NCI-H187 treated with DMSO at 0.1 percent for 48 hours (cell line): ENCODE measurements at regions not wholly inside any gene's neighbourhood (a gene's known extent, or its start where the extent isn't known, plus 50 kb on each side); places are given as distances from the start of the nearest gene placed in this dataset.
"Not testable (repeated sequence)": the region's sequence is repeated elsewhere in the genome, so short reads cannot be mapped to it uniquely, and the experiment has no call there.

Experiments used
- DNase-seq: peaks from one replicate; lab custom pipeline; 2025; lab: John Stamatoyannopoulos, UW

DNA sequence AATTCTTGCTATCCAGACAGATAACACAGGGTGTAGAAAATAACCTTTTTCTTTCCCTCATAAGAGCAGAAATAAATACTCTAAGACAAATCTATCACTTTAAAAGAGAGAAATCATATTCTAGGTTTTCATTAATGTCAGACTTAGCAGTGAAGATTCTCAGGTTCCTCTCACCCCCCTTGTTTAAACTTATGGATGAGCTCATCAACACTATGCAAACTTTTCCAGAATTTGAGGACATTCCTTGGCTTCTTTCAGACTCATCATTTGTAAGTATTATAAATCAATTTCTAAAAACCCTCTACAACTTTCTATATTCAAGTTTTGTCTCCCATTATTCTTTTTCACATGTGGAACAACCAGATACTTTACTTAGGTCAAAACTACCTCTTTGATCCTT lies 374.9 kb upstream of the TRPC7 start:
- DNase-seq: no peak

DNA sequence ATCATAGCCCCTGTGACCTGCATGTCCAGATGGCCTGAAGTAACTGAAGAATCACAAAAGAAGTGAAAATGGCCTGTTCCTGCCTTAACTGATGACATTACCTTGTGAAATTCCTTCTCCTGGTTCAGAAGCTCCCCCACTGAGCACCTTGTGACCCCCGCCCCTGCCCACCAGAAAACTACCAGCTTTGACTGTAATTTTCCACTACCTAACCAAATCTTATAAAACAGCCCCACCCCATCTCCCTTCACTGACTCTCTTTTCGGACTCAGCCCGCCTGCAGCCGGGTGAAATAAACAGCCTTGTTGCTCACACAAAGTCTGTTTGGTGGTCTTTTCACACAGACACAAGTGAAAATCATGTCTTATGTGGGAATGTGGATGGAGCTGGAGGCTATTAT lies 373.9 kb upstream of the TRPC7 start:
- not testable (repeated sequence) for DNase-seq

DNA sequence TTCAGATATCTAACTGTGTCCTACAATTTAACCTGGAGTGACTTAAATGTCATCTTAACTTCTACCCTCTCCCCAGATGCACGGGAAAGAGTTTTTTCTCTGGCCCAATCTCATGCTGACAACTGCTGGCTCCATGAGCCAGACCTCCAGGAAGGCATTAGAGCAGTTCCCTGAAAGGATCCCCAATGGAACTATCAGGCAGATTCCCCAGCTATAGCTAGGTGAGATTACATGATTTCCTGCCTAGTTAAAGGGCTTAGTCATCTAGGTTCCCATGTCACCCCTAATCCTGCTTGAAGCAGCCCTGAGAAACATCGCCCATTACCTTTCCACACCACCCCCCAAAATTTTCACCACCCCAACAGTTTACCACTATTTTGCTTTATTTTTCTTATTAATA lies 373.5 kb upstream of the TRPC7 start:
- DNase-seq: no peak

DNA sequence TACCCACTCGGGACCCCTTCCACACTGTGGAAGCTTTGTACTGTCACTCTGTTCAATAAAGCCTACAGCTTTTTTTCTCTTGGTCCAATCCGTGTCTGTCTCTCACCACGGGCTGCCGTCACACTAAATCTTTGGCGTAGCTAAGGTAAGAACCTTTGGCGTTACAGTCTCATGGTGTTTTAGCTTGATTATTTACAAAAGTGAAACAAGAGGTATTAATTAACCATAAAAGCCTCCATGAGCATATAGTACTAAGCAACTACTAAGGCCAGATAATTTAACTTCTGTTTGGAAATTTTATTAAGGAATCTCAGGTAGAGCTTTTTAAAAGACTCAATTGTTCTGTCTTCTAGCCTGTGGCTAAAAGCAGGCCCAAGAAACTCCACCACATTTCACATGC lies 370.7 kb upstream of the TRPC7 start:
- no peak for DNase-seq

DNA sequence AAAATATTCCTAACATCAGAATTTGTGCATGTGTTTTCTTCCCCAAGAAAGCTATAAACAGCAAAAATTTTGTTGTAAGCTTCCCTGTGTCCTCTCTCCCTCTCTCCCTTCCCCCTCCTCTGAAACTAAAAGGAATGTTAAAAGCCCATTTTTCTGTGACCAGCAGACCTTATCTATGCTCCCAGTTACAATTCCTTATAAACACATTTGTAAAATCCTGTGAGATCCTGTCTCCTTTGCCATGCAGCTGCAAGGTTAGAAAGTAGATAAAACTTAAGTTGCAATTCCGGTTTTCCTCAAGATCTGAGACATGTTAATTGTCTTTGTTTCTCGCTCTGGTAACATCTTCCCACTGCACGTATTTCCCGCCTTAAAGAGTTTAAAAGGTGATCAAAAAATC lies 370.3 kb upstream of the TRPC7 start:
- DNase-seq: not testable (repeated sequence)

DNA sequence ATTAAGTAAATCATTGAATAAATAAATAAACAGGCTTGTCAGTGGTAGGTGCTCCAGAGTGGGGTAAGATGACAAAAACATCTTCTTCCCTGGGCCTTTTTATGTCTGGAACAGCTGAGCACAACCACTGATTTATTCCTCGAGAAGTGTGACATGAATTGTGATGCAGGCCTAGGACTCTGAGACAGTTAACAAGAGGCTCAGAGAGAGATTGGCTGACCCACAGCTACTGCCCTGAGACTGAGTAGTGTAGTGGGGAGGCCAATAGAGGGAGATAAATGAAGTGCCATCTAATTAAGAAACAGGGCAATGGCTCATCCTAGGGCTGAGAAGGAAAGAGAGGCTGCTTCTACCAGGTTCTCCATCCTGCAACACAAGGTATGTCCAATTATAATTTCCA lies 369.3 kb upstream of the TRPC7 start:
- DNase-seq: no peak

DNA sequence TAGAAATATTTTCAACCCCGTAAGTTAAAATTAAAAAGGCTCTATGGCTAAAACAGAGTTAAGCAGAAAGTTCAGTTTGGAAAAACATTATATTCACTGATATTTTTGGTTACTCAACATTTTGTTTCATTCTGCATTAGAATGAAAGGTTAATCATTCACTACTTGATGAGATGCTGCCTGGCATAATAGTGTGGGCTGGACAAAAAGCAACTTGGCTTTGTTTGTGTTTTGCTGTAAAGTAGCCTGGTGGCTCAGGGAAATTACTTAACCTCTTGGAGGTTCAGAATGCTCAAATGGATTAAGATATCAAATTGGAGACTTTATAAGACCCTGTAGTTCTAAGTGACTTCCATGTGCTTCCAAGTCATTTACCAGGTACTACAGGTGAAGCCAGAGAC lies 367.4 kb upstream of the TRPC7 start:
- DNase-seq: no peak

DNA sequence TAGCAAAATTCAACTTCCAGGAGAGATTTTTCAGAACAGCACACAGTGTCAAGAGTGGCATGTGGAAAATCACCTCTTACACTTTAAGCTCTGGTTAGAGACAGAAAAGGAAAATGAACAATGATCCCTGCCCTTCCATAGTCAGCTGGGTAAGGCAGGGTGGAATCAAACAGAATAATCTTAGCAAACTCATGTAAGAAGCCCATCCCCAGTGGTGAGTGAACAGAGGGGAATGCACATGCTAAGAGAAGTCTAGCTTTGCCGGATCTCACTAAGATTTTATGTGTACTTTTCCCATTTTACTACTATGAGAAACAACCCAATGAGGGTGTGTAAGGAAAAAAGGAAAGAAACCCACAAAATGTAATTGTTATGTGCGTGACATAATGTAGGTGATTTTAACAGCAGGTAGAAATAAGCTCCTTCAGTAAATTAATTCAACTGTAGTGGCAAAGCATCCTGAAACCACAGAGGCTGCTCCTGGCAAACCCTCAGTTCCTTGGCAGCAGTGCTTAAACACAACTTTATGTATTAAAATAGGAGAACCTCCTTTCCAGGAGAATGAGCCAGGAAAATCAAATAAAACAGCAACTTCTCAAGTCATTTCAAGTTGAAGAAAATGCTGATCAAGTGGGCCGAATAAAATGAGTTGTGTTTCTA lies 366.0 kb upstream of the TRPC7 start:
- no peak for DNase-seq

DNA sequence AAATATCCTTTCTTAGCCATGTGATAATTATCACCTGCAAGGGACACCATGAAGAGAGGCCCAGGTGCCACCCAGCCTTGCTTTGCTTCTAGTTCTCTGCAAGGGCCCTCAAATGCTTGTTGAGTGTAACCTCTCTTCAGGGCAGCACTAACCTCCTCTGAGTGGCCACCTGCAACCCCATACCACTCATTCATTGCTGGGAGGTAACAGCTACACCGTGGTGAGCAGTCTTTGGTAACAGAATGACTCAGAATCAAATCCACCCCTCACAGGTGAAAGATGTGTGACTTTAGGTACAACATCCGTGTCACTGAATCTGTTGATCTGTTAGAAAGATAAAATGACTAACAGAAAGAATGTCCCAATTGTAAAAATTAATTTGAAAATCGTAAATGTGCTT lies 365.1 kb upstream of the TRPC7 start:
- peak; percentile 43 for DNase-seq

DNA sequence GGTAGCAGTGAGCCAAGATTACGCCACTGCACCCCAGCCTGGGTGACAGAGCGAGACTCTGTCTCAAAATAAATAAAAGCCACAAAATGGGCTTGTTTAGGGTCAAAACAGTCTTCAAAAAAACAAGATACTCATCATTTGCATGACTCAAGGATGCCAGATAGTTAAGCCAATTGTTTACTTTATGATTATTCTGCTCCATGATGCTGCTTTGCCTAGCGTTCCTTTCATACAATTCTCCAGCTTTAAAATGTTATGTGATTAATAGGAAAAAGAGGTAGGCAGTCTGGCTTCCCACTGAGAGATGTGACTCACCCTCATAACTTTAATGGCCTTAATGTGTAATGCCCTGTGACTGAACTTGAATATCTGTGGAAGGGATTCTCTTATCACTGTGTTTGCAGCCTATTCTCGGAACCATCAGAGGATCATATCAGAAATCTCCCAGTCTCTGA lies 364.6 kb upstream of the TRPC7 start:
- DNase-seq: peak; percentile 43

DNA sequence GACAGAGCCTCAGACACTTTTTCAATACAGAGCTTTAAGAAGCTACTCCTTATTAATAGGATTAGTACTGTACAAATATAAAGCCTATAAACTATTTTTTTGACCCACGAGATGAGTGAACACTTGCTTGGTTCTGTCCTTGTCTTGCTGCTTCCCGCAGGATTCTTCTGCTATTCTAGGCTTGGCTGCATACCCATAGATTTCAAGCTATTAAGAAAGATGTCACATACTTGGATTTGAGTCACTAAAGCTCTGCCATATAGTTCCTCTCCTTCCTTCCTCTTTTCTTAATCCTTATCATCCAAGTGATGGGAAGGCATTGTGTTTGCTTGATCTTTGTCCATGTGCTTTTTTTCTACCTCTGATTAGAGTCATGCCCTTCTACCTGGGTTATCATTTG lies 361.2 kb upstream of the TRPC7 start:
- no peak for DNase-seq

DNA sequence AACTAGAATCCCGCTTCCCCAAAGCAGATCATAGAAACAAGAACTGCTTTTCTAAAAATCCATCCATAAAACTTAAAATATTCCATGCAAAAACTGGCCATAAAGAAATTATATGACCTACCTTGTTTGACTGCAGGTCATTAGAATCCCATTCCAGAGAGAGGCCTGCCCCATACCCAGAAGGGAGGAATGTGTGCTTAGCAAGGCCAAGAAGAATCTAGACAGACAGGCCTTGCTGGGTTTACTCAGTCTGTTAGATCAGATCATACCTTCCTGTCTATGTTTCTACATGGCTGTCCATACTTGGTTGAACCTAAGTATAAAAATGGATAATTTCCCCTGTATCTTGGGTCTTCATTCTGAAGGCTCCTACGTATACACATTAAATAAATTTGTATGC lies 358.8 kb upstream of the TRPC7 start:
- DNase-seq: no peak

DNA sequence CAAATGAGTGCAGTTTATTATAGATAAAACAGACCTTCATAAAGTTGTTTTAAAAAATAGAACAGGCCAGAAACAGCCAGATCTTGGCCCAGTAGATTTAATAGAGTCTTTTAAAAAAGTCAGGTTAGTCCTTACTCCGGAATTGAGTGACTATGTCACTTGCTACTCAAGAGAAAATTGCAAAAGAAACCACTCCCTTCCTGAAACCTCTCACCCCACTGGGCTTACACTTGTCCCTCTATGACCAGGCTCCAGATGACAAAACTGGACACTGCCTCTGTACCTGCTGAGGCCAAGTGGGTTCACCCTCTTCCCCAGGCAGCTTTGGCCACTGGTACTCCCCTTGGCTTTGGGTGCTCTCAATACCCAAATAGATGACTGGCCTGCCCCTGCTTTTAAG lies 357.2 kb upstream of the TRPC7 start:
- no peak for DNase-seq

DNA sequence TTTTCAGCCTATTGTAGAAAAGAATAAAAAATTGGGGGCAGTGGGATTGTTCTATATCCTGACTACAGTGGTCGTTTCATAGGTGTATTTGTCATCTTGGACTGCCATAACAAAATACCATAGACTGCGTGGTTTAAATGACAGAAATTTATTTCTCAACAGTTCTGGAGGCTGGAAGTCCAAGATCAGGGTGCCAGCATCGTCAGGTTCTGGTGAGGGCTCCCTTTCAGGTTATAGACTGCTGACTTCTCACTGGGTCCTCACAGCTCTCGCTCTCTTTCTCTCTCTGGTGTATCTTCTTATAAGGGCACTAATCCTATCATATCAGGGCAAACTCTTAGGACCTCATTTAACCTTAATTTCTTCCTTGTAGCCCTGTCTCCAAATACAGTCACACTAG lies 356.7 kb upstream of the TRPC7 start:
- DNase-seq: no peak

DNA sequence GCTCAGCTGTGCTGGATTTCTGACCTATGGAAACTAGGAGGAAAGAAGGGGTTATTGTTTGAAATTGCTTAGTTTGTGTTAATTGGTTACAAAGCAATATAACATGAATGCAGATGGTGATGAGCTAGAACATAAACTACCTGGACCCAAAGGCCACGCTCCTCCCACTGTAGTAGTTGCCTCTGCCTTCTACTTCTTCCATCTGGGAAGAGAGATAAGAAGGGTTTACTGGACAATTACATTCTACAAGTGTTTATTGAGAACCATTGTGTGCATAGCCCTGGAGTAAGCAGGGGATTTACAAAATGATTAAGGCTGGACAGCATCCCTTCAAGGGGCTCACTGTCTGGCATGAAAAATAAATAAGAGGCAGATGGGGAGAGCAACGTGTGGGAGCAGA lies 355.3 kb upstream of the TRPC7 start:
- DNase-seq: no peak

DNA sequence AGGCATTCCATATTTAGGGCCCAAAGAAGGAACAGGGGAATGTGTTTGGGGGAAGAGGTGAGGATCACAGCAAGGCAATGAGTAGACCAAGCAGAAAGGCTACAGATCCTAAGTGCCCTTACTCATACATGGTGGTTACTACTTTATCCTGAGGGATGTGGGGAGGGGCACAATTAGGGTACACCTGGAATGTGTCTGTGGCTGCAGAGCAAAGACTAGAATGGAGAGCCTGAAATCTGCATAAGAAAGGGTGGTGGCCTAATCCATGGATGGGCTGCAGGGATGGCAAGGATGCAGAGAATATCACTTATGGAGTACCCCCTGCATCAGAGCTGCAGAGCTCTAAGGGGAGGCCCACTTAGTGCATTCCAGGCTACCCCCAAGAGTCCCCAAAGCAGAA lies 352.6 kb upstream of the TRPC7 start:
- no peak for DNase-seq

DNA sequence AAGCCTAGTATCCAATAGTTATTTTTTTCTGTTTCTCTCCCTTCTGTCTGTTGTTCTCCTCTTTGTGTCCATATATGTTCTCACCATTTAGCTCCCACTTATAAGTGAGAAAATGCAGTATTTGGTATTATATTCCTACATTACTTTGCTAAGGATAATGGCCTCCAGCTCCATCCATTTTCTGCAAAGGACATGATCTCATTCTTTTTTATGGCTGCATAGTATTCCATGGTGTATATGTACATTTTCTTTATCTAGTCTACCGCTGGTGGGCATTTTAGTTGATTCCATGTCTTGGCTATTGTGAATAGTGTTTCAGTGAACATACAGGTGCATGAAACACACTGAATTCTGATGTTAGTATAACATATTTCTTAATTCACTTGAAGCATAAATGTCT lies 348.9 kb upstream of the TRPC7 start:
- no peak for DNase-seq

DNA sequence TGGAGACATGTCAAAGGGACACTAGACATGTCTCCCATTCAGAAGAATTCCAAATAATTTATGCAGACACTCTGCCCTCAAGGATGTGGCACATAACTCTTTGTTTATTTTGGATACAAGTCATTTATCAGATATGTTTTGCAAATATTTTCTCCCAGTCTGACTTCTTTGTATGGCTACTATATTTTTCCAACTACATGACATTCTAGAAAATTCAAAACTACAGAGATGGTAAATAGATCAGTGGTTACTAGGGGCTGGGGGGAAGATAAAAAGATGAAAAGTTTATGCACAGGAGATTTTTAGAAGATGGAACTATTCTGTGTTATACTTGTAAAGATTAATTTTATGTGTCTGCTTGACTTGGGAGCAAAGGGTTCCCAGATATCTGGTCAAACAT lies 347.3 kb upstream of the TRPC7 start:
- no peak for DNase-seq

DNA sequence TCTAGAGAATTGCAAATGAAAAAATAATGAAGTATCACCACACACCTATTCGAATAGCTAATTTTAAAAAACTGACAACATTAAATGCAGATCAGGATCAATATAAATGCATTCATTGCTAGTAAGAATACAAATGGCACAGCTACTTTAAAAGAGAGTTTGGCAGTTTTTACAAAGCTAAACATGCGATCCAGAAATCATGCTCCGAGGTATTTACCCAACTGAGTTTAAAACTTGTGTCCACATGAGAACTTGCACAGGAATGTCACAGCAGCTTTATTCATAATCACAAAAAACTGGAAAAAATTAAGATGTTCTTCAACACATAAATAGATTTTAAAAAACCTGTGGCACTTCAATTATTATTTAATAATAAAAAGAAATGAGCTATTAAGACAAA lies 345.5 kb upstream of the TRPC7 start:
- DNase-seq: no peak

DNA sequence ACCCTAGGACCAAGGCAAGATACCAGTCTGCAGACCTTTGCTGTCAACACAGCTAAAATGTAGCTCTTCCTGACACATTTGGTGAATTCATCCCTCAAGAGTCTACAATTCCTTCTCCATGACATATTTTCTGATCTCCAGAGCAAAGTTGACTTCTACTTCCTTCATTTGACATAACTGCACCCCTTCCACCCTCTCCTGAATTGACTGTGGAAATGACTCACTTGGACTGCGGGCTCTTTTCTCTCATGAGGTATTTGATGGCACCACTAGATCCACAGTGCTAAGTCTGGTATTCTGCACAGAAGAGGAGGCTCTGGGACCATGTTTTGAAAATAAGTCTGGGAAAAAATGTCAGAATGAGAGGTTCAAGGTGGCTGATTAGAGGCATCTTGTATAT lies 338.4 kb upstream of the TRPC7 start:
- DNase-seq: no peak

DNA sequence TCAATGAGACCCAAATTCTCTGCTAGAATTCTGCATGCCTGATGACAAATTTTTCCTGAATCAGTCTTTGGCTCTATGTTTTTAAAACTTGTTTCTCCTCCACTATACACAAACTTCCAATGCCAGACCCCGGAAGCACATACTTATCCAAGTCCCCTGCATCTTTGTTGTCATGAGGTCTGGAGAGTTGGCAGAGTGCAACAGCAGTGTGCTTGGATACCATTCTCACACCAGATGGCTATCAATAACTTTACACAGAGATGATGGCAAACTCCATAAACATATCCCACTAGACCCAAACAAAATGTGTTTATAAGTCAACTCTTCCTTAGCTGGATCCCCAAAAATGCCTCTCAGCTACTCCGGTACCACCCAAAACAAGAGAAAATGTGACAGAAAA lies 337.7 kb upstream of the TRPC7 start:
- no peak for DNase-seq

DNA sequence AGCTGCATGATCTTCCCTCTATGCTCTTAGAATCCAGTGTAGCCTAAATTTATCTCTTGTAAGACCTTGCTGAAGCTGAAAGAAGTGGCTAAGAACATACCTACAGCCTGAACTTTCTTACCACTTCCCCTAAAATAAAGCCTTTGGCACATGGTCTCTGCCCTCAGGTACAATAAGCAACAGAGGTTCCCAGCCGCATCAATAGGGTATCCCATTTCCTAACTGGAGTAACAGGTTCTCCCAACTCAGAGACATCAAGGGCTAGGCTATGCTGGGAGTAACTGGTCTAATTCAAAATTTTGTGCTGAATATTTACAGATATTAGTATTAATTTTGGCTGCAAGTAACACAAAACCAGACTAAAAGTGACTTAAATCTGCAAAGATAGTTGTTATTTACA lies 335.8 kb upstream of the TRPC7 start:
- no peak for DNase-seq

DNA sequence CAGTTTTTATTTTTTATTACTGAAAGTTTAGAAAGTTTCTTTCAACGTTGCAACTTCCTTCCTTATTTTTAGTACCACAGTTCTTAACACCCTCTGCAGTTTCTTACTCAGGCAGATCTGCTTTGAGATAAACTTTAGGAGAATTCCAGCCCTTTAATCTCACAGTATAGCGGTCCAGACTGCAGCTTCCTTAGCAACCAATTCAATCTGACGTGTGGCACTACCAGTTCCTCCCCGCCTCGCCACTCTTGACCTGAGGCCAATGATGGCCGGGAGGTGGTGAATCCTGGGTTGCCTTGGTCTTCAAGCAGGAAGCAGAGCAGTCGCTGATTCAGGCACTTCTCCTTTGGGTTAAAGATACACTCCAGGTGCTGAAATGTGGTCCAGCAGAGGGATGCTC lies 334.3 kb upstream of the TRPC7 start:
- DNase-seq: no peak

DNA sequence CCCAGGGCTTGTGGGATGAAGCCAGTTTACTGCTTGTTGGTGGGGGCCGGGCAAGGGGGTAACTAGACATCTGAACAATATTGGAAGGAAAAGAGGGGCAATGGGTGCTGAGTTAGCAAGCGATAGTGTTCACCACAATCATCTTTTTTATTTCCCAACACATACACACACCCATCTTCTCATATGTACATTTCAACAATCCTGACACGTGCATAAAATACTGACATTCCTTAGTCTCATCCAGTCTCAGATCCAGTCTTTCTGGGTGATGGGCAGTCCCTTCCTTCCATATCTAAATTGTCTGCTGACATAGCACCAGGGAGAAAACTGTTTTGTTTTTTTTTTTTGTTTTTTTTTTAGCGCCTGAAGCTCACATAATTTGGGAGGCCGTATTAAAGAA lies 333.6 kb upstream of the TRPC7 start:
- DNase-seq: no peak

DNA sequence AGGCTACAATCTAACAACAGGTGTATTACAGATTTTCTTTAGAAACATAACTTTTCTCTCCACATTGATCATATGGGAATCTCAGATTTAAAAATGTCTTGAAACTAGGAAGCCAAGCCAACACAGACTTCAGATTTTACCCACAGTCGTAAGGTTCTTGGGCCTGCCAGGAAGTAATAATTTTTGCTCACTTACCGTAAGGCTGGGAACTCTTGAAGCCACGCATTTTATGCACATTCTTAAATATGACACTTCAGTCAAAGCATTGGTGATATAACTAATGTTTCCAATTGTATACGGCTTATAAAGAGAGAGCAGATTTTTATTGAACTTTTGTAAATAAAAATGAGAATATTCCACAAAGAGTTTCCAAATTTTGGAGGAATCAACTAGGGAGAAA lies 328.9 kb upstream of the TRPC7 start:
- DNase-seq: no peak
